EH (cell line): ENCODE measurements at regions not wholly inside any gene's neighbourhood (a gene's known extent, or its start where the extent isn't known, plus 50 kb on each side); places are given as distances from the start of the nearest gene placed in this dataset.
A peak's percentile ranks its signal among the peaks of the same experiment; 100 is the strongest.

Experiments used
- DNase-seq: peaks from one replicate; pipeline ENCODE4 v3.0.0-alpha.2; 2015; ENCODE audit warnings: low read depth

GRCh38 chr18:24987303-24988252 lies 364.4 kb downstream of the ZNF521 start:
- DNase-seq: peak; percentile 38

DNA sequence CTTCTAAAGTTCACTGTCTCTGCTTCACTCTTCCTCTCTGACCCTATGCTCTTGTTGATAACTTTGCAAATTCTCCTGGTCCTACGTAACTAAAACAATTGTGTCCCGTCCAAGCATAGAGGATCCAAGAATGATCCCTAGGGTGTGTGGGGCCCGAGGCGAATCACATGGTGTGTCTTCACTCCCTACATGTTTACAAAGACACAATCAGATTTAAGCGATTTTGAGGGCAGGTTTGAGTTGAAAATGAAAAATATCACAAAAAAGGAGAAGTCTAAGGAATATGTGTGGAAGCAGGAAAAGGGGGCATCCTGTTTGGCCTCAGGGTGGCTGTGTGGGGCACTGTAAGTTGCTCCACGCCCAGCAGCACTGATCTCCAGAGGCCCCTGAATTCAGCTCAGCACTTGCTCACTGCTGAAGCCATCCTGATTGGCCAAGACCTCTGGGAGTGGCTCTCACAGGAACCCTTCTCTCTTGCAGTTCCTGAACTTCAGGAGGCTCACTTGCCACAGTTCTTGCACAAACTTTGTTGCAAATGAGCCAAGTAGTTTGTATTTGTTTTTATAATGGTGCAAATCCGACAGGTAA lies 363.6 kb downstream of the ZNF521 start:
- DNase-seq: no peak

- no peak for DNase-seq
Observed at GRCh38 chr18:24989760-24990593, 362.0 kb downstream of the ZNF521 start.

DNA sequence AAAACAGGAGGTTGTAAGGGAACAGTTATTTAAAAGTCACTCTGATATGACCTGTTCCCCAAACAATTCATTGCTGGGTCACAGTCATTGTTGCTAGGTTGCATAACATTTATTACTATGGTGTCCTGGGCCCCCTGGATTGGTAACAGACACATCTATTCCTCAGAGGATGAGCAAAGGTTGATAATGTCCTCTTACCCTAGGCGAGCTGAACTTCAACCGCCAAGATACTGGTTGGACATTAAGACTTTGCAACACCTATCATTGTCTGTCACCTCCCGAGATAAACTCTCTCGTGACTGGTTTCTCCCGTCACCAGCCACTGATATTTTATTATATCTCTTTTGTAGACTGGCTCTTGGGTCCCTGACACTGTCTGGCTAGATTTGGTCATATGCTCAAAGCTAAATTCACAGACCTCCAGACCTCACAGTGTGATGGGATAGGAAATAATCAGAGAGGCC lies 361.3 kb downstream of the ZNF521 start:
- DNase-seq: no peak

GRCh38 chr18:24991141-24992060 lies 360.6 kb downstream of the ZNF521 start:
- DNase-seq: peak; percentile 26

- no peak for DNase-seq
Observed at GRCh38 chr18:24992491-24992890, 359.5 kb downstream of the ZNF521 start.

GRCh38 chr18:24993628-24994027 lies 358.3 kb downstream of the ZNF521 start:
- DNase-seq: no peak

DNA sequence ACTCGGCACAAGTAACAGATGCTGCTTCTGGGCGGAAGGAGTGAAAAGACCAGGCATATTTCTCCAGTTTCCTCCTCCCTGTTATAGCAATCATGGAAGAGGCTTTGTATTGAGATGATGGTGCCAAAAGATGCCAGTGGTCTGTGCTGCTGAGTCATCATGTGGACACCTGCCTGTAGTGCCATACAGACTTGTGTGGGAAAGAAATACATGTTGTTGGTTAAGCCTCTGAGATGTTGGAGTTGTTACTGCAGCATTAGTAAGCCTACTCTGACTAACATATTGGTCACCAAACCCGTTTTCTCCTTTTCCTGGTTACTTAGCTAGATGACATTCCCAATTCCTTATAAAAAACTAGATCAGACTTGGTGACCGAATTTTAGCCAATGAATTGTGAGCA lies 356.9 kb downstream of the ZNF521 start:
- peak; percentile 21 for DNase-seq

DNA sequence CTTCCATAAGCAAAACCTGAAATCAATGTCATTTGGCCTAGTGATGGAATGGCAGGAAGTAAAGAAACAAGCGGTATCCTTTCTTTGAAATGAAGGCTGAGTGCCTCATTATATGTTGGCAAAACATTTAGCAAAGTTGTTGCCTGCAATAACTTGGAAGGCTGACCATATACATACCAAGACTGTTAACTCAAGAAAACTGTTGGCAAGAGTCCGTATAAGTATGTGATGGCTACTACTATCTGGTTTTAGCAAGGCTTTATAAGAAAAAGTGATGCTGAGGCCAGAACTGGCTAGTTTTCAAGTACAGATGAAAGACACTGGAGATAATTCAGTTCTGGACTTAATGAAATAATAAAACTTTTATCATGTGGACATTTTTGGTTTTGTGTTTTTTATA lies 356.2 kb downstream of the ZNF521 start:
- DNase-seq: peak; percentile 35

DNA sequence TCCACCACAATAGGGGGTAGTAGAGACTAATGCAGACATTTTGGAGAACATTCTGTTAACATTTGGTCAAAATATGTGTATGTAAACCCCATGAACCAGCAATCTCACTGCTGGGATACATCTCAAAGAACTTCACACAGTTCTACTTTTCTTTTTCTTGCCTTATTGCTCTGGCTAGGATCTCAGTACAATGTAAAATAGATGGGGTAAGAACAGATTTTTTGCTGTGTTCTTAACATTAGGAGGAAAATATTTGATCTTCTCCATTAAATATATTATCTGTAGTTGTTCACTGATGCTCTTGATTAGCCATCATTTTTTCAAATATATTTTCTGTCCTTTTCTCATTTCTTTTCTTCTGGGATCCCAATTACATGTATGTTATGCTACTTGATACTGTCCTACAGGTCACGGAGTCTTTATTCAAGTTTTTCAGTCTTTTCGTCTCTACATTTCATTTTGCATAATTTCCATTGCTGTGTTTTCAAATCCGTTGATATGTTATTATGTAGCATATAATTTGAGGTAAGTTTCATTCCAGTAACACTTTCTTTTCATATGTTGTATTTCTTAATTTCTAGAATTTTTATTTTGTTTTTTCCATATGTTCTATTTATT lies 352.2 kb downstream of the ZNF521 start:
- no peak for DNase-seq

DNA sequence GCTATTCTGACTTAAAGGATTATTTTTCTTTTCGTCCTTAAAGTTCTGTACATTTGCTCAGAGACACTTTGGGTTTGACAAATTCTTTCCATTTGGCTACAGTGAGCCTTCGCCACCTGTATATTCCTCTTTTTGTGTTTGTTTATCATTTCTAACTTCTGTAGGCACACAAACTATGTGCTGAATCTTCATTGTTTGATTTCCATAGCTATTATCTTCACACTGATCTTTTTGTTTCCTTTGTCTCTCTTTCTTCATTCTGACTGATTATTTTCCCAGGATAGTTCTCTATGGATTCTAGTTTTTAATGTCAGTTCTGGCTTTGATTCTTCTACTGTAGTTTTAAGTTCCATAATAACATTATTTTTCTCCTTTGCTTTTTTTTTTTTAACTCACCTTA lies 350.2 kb downstream of the ZNF521 start:
- no peak for DNase-seq

DNA sequence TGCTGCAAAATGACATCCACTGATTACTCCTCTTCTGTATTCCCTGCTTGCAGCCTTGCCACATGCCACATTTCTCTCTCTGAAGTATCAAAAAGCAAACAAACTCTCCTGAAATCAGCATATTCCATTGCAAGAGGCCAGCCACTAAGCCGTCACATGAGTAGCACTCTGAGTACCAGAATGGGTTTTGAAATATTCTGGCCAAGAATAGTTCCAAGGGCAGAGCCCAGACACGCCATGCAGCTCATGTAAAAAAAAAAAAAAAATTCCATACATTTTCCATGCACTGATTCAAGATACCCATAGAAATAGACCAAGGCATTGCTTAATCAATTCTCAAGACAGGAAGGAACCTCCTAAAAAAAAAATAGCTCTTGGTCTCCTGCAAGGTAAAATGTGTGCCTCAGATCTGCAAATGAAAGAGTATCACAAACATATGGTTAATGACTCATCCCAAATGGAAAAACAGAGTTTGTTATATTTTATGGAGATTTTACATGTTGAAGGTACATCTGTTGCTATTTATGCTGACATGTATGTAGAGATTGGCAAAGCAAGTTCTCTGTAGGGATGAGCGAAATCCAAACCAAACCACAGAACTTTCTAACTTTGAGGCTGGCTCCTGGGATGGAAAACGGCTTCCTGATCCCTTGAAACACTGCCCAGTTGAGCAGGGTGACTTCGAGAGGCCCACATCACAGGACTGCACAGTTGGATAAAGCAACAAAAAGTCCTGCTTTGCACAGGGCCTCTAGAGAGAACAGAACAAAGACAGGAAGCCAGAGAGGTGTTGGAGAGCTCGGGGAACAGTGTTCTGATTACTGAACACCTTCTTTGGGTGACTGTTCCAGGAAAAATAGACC lies 346.2 kb downstream of the ZNF521 start:
- DNase-seq: no peak

DNA sequence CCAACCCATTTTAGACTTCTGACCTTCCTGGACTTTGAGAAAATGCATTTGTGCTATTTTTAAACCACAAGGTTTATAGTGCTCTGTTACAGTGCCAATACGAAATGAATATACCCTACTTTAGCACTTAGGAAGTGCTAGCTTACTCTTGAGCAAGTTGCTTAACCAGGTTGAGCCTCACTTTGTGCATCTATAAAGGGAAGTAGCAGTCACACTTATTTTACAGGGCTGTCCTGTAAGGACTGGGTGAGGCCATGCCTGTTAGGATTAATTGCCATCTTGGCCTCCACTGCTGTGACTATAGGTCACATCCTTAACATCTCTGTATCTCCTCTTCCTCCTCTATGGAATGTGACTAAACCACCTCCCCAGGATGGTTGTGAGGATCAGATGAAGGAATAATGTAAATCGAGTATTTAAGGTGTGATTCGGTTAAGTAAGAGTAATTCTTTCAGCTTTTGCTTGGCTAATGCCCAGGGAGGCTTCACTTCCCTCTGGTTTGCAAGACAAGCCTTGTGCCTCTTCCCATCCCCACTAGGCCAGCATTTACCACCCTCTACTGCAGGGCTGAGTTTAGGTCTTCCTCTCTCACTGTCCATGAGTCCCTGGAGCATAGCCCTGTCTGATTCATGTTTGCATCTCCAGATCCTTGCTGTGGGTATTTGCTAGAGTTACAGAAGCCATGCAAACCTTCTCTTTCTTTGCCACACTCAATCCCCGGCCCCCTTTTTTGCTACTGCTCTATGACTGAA lies 341.2 kb downstream of the ZNF521 start:
- DNase-seq: no peak
